Middle frontal gyrus (tissue), 1 donor: ENCODE measurements at regions not wholly inside any gene's neighbourhood (a gene's known extent, or its start where the extent isn't known, plus 50 kb on each side); places are given as distances from the start of the nearest gene placed in this dataset.
A peak's percentile ranks its signal among the peaks of the same experiment; 100 is the strongest.
"Not testable (repeated sequence)": the region's sequence is repeated elsewhere in the genome, so short reads cannot be mapped to it uniquely, and the experiment has no call there.

Experiments
- DNase-seq: peaks from one replicate; pipeline ENCODE4 v3.0.0-alpha.2; 2015; ENCODE audit warnings: low spot score; ENCODE audit errors: extremely low spot score

- DNase-seq, result no peak
These were observed 320.1 kb downstream of the BCOR start for GRCh38 chrX:39777623-39778025.

- DNase-seq, result no peak
These were observed 317.6 kb downstream of the BCOR start for GRCh38 chrX:39779952-39780783.

GRCh38 chrX:39782276-39782675 lies 315.5 kb downstream of the BCOR start:
- DNase-seq, result no peak

GRCh38 chrX:39787999-39788398 lies 309.8 kb downstream of the BCOR start:
- DNase-seq, result no peak

- DNase-seq, result no peak
These were observed 309.2 kb downstream of the BCOR start for GRCh38 chrX:39788521-39788920.

- no peak for DNase-seq
These were observed 306.1 kb downstream of the BCOR start for GRCh38 chrX:39791691-39792090.

GRCh38 chrX:39795605-39796004 lies 302.2 kb downstream of the BCOR start:
- DNase-seq, result no peak

- no peak for DNase-seq
These were observed 300.9 kb downstream of the BCOR start for GRCh38 chrX:39796856-39797255.

GRCh38 chrX:39798488-39798887 lies 299.3 kb downstream of the BCOR start:
- not testable (repeated sequence) for DNase-seq

- no peak for DNase-seq
These were observed 295.4 kb downstream of the BCOR start for GRCh38 chrX:39802354-39802753.

- DNase-seq, result no peak
These were observed 294.9 kb downstream of the BCOR start for GRCh38 chrX:39802908-39803307.

GRCh38 chrX:39805022-39805421 lies 292.7 kb downstream of the BCOR start:
- DNase-seq, result no peak

- DNase-seq, result no peak
These were observed 291.9 kb downstream of the BCOR start for GRCh38 chrX:39805825-39806224.

GRCh38 chrX:39808471-39808917 lies 289.3 kb downstream of the BCOR start:
- no peak for DNase-seq

- DNase-seq, result no peak
These were observed 288.4 kb downstream of the BCOR start for GRCh38 chrX:39809331-39809730.

- DNase-seq, result no peak
These were observed 286.9 kb downstream of the BCOR start for GRCh38 chrX:39810901-39811300.

GRCh38 chrX:39811376-39811775 lies 286.4 kb downstream of the BCOR start:
- DNase-seq, result no peak

GRCh38 chrX:39813631-39814277 lies 284.0 kb downstream of the BCOR start:
- DNase-seq, result peak; percentile 11

- no peak for DNase-seq
These were observed 283.4 kb downstream of the BCOR start for GRCh38 chrX:39814391-39814790.

- no peak for DNase-seq
These were observed 282.1 kb downstream of the BCOR start for GRCh38 chrX:39815631-39816030.

- no peak for DNase-seq
These were observed 280.7 kb downstream of the BCOR start for GRCh38 chrX:39816871-39817731.
